ENCODE measurements at regions not wholly inside any gene's neighbourhood (a gene's known extent, or its start where the extent isn't known, plus 50 kb on each side); places are given as distances from the start of the nearest gene placed in this dataset.

DNA sequence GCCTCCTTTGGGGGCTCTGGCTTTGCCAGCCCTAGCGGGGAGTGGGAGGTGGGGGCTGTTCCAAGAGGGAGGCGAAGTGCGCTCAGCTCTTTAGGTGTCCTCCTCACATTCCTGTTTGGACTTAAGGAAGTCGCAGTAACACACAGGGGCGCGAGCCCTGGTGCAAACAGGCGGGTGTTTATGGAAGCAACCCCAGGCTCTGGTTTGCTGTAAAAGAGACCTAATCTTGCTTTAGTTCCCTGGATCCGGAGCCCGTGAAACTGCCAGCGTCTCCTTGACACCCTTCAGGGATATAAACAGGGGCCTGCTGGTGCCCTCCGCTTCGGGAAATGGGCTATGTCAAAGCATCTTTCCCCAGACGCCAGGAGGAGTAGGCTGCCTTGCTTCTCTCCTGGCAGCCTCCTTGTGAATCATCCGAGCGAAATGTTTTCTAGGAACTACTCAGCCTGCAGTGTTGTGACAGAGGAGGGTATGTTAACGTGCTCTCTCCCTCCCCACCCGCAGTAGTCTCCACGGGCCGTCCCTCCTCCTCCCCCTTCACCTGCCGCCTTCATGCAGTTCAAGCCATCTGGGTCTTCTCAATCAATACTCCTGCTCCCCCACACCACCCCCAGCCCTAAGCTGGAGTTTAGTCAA, 168.0 kb upstream of the LRFN2 start:
- no peaks in the 10 kb centered on the region for H3K4me1 ChIP-seq (ENCODE audit: control insufficient read depth in 3 of 3, insufficient read depth in 2 of 3, low read depth in 1 of 3, low read length in 2 of 3)
- H3K27ac ChIP-seq (ENCODE audit: low read depth in 1 of 3, low read length in 2 of 3), result peak overlapping the region in 1 of 3 donors; percentile 42
- peaks cover 0 to 42% (median 12%) of the 10 kb centered on the region in 3 donors for H3K27me3 ChIP-seq (ENCODE audit: control insufficient read depth in 3 of 3, insufficient read depth in 3 of 3, low read length in 3 of 3)
- FAIRE-seq, result no peak
- peak in 1 of 2 donors; percentile 5 for DNase-seq
- H3K9me3 ChIP-seq (ENCODE audit: control insufficient read depth in 2 of 2, insufficient read depth in 1 of 2, low read depth in 1 of 2, low read length in 1 of 2), result no peaks in the 10 kb centered on the region
- WGBS, 3 donors, result 24 to 32% (median 31%) methylated on average over 20 of the region's 20 CpGs
- H3K36me3 ChIP-seq (ENCODE audit: control insufficient read depth in 3 of 3, insufficient read depth in 2 of 3, low read depth in 1 of 3, low read length in 3 of 3), result no peaks in the 10 kb centered on the region
- no peak overlapping the region for H3K4me3 ChIP-seq (ENCODE audit: low read depth in 1 of 3, low read length in 3 of 3)

GRCh38 chr6:40754461-40755045, 167.4 kb upstream of the LRFN2 start:
- no peak overlapping the region for H3K4me3 ChIP-seq (ENCODE audit: low read depth in 1 of 3, low read length in 3 of 3)
- no peak for DNase-seq
- H3K4me1 ChIP-seq (ENCODE audit: control insufficient read depth in 3 of 3, insufficient read depth in 2 of 3, low read depth in 1 of 3, low read length in 2 of 3), result no peaks in the 10 kb centered on the region
- 41 to 58% (median 53%) methylated on average over 30 of the region's 30 CpGs for WGBS, 3 donors
- H3K27ac ChIP-seq (ENCODE audit: low read depth in 1 of 3, low read length in 2 of 3), result peak overlapping the region in 1 of 3 donors; percentile 42
- H3K36me3 ChIP-seq (ENCODE audit: control insufficient read depth in 3 of 3, insufficient read depth in 2 of 3, low read depth in 1 of 3, low read length in 3 of 3), result no peaks in the 10 kb centered on the region
- peaks cover 0 to 42% (median 12%) of the 10 kb centered on the region in 3 donors for H3K27me3 ChIP-seq (ENCODE audit: control insufficient read depth in 3 of 3, insufficient read depth in 3 of 3, low read length in 3 of 3)
- no peak for FAIRE-seq
- no peaks in the 10 kb centered on the region for H3K9me3 ChIP-seq (ENCODE audit: control insufficient read depth in 2 of 2, insufficient read depth in 1 of 2, low read depth in 1 of 2, low read length in 1 of 2)

DNA sequence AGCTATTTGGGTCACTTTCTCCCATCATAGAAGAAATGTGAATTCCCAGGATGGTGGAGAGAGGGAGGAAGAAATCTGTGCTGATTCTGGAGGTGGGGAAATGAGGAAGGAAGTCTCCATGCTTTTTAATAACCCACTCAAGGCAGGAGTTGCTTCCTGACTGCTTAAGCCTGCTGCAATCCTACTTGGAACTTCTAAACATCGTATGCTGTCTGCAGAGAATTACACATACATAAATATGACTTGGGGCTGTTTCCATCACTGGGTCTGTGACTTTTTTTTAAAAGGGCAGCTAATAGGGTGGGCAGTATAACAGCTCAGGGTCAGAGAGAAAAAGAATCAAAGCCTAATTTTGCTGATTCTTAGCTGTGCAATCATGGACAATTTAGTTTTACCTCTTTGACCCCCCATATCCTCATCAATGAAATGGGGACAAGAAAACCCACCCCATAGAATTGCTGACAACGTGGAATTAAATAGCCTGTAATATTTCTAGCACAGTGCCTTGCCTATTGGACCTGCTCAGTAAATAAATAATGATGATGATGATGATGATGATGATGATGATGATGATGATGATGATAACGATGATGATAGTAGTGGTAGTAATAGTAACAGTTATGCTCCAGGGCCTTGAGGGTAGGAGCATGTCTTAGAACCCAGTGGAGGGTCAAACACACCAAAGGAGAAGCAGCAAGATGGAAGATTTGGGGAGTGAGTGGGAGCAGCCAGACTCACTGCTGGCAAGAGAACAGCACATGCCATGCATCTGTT, 166.7 kb upstream of the LRFN2 start:
- H3K4me1 ChIP-seq (ENCODE audit: control insufficient read depth in 3 of 3, insufficient read depth in 2 of 3, low read depth in 1 of 3, low read length in 2 of 3), result no peaks in the 10 kb centered on the region
- H3K9me3 ChIP-seq (ENCODE audit: control insufficient read depth in 2 of 2, insufficient read depth in 1 of 2, low read depth in 1 of 2, low read length in 1 of 2), result no peaks in the 10 kb centered on the region
- DNase-seq (no peak), FAIRE-seq (no peak)
- no peak overlapping the region for H3K4me3 ChIP-seq (ENCODE audit: low read depth in 1 of 3, low read length in 3 of 3)
- H3K36me3 ChIP-seq (ENCODE audit: control insufficient read depth in 3 of 3, insufficient read depth in 2 of 3, low read depth in 1 of 3, low read length in 3 of 3), result no peaks in the 10 kb centered on the region
- WGBS, 3 donors, result 48 to 63% (median 60%) methylated on average over 3 of the region's 3 CpGs
- no peak overlapping the region for H3K27ac ChIP-seq (ENCODE audit: low read depth in 1 of 3, low read length in 2 of 3)
- peaks cover 0 to 42% (median 12%) of the 10 kb centered on the region in 3 donors for H3K27me3 ChIP-seq (ENCODE audit: control insufficient read depth in 3 of 3, insufficient read depth in 3 of 3, low read length in 3 of 3)

GRCh38 chr6:40753048-40753447, 165.9 kb upstream of the LRFN2 start:
- no peaks in the 10 kb centered on the region for H3K4me1 ChIP-seq (ENCODE audit: control insufficient read depth in 3 of 3, insufficient read depth in 2 of 3, low read depth in 1 of 3, low read length in 2 of 3)
- H3K4me3 ChIP-seq (ENCODE audit: low read depth in 1 of 3, low read length in 3 of 3), result no peak overlapping the region
- FAIRE-seq (no peak), DNase-seq (no peak)
- peaks cover 0 to 38% (median 12%) of the 10 kb centered on the region in 3 donors for H3K27me3 ChIP-seq (ENCODE audit: control insufficient read depth in 3 of 3, insufficient read depth in 3 of 3, low read length in 3 of 3)
- no peaks in the 10 kb centered on the region for H3K9me3 ChIP-seq (ENCODE audit: control insufficient read depth in 2 of 2, insufficient read depth in 1 of 2, low read depth in 1 of 2, low read length in 1 of 2)
- no peaks in the 10 kb centered on the region for H3K36me3 ChIP-seq (ENCODE audit: control insufficient read depth in 3 of 3, insufficient read depth in 2 of 3, low read depth in 1 of 3, low read length in 3 of 3)
- no peak overlapping the region for H3K27ac ChIP-seq (ENCODE audit: low read depth in 1 of 3, low read length in 2 of 3)
- 78 to 89% (median 85%) methylated on average over 3 of the region's 3 CpGs for WGBS, 3 donors

DNA sequence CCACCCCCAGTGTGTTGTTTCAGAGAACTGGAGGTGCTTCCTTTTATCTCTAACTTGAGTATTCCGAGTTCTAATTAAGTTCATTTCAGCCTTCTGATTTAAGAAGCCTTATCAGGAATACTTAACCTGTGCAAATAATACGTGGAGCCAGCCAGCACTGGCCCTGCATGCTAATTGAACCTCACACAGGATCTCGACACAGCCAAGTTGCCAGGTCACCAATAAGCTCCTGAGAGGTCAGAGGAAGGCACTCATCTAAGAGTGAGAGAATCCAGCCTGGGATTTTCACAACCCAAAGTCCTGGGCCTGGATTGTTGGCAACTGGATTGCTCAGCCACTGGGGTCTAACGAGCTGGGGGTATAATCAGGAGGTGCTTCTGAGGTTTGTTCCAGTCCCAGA, 157.7 kb upstream of the LRFN2 start:
- Histone ChIP-seq H3K9me3 (ENCODE audit: control insufficient read depth in 2 of 2, insufficient read depth in 1 of 2, low read depth in 1 of 2, low read length in 1 of 2) (no peaks in the 10 kb centered on the region), H3K4me3 (ENCODE audit: low read depth in 1 of 3, low read length in 3 of 3) (no peak overlapping the region), H3K27ac (ENCODE audit: low read depth in 1 of 3, low read length in 2 of 3) (no peak overlapping the region), H3K27me3 (ENCODE audit: control insufficient read depth in 3 of 3, insufficient read depth in 3 of 3, low read length in 3 of 3) (peaks cover 0 to 2% (median 0%) of the 10 kb centered on the region in 3 donors), H3K36me3 (ENCODE audit: control insufficient read depth in 3 of 3, insufficient read depth in 2 of 3, low read depth in 1 of 3, low read length in 3 of 3) (no peaks in the 10 kb centered on the region), H3K4me1 (ENCODE audit: control insufficient read depth in 3 of 3, insufficient read depth in 2 of 3, low read depth in 1 of 3, low read length in 2 of 3) (peaks cover 0 to 4% (median 0%) of the 10 kb centered on the region in 3 donors)
- FAIRE-seq, result no peak
- WGBS, 3 donors, result 9 to 46% (median 15%) methylated on average over 4 of the region's 4 CpGs
- peak in 1 of 2 donors; percentile 37 for DNase-seq

DNA sequence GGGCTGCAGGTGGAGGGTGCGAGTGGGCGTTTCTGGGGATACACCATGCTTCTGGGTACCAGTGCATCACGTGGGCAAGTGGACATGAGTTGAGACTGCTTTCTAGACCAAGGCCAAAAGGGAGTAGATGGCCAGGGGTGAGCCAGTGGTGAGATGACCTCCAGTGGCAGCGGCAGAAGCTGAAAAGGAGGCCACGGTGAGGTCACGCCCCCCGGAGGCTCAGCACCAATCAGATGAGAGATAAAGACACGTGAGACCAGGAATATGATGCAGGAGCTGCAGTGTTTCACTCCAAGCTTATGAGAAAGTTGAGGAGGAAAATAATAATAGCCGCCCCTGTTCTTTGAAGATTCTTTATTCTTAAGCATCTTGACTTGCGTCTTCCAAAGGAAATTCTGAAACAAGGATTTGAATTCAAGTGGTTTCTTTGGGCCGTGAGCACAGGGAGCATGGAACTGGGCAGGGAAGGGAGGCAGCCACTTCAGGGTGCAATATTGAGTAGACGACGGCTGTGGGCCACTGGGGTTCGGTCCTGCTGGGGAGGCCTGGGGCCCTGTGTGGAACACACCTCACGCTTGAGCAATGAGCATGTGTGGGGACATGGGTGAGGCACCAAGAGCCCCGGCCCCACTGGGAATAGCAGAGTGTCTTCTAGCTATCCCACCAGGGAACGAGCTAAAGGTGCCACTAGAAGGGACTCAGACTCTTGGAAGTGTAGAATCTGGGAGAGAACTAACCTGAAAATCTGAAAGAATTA, 156.7 kb upstream of the LRFN2 start:
- 85 to 90% (median 88%) methylated on average over 17 of the region's 17 CpGs for WGBS, 3 donors
- Histone ChIP-seq H3K9me3 (ENCODE audit: control insufficient read depth in 2 of 2, insufficient read depth in 1 of 2, low read depth in 1 of 2, low read length in 1 of 2) (no peaks in the 10 kb centered on the region), H3K27me3 (ENCODE audit: control insufficient read depth in 3 of 3, insufficient read depth in 3 of 3, low read length in 3 of 3) (peaks cover 0 to 2% (median 0%) of the 10 kb centered on the region in 3 donors), H3K27ac (ENCODE audit: low read depth in 1 of 3, low read length in 2 of 3) (no peak overlapping the region), H3K36me3 (ENCODE audit: control insufficient read depth in 3 of 3, insufficient read depth in 2 of 3, low read depth in 1 of 3, low read length in 3 of 3) (no peaks in the 10 kb centered on the region), H3K4me3 (ENCODE audit: low read depth in 1 of 3, low read length in 3 of 3) (no peak overlapping the region), H3K4me1 (ENCODE audit: control insufficient read depth in 3 of 3, insufficient read depth in 2 of 3, low read depth in 1 of 3, low read length in 2 of 3) (peaks cover 0 to 4% (median 0%) of the 10 kb centered on the region in 3 donors)
- no peak for FAIRE-seq
- DNase-seq, result no peak

DNA sequence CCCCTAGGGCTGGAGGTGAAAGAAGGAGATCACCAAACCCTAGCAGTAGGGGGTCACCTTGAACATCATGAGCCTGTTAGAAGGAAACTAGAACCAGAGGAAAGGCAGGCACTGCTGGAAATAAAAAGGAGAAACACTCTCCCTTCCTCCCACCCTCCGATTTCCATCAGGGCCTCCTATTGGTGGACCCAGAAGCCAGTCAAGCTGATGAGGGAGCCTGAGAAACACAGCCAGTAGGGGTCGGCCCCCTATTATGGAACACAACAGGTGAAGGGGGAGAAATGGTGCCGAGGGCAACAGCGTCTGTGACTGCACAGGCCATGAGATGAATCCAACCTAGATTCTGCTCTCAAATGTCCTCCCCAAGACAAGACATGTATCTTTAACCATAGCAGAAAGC, 156.1 kb upstream of the LRFN2 start:
- peaks cover 0 to 2% (median 0%) of the 10 kb centered on the region in 3 donors for H3K27me3 ChIP-seq (ENCODE audit: control insufficient read depth in 3 of 3, insufficient read depth in 3 of 3, low read length in 3 of 3)
- H3K27ac ChIP-seq (ENCODE audit: low read depth in 1 of 3, low read length in 2 of 3), result no peak overlapping the region
- no peak overlapping the region for H3K4me3 ChIP-seq (ENCODE audit: low read depth in 1 of 3, low read length in 3 of 3)
- DNase-seq (no peak), FAIRE-seq (no peak)
- 84 to 91% (median 85%) methylated on average over 4 of the region's 4 CpGs for WGBS, 3 donors
- H3K36me3 ChIP-seq (ENCODE audit: control insufficient read depth in 3 of 3, insufficient read depth in 2 of 3, low read depth in 1 of 3, low read length in 3 of 3), result no peaks in the 10 kb centered on the region
- no peaks in the 10 kb centered on the region for H3K9me3 ChIP-seq (ENCODE audit: control insufficient read depth in 2 of 2, insufficient read depth in 1 of 2, low read depth in 1 of 2, low read length in 1 of 2)
- H3K4me1 ChIP-seq (ENCODE audit: control insufficient read depth in 3 of 3, insufficient read depth in 2 of 3, low read depth in 1 of 3, low read length in 2 of 3), result peaks cover 0 to 4% (median 0%) of the 10 kb centered on the region in 3 donors

GRCh38 chr6:40740518-40740917, 153.4 kb upstream of the LRFN2 start:
- Histone ChIP-seq H3K27me3 (ENCODE audit: control insufficient read depth in 3 of 3, insufficient read depth in 3 of 3, low read length in 3 of 3) (peaks cover 0 to 6% (median 0%) of the 10 kb centered on the region in 3 donors), H3K4me1 (ENCODE audit: control insufficient read depth in 3 of 3, insufficient read depth in 2 of 3, low read depth in 1 of 3, low read length in 2 of 3) (peaks cover 0 to 4% (median 0%) of the 10 kb centered on the region in 3 donors), H3K4me3 (ENCODE audit: low read depth in 1 of 3, low read length in 3 of 3) (no peak overlapping the region), H3K9me3 (ENCODE audit: control insufficient read depth in 2 of 2, insufficient read depth in 1 of 2, low read depth in 1 of 2, low read length in 1 of 2) (no peaks in the 10 kb centered on the region), H3K36me3 (ENCODE audit: control insufficient read depth in 3 of 3, insufficient read depth in 2 of 3, low read depth in 1 of 3, low read length in 3 of 3) (no peaks in the 10 kb centered on the region), H3K27ac (ENCODE audit: low read depth in 1 of 3, low read length in 2 of 3) (no peak overlapping the region)
- WGBS, 3 donors, result 75 to 88% (median 81%) methylated on average over 3 of the region's 3 CpGs
- FAIRE-seq (no peak), DNase-seq (no peak)
